H9 (cell line): ENCODE measurements at regions not wholly inside any gene's neighbourhood (a gene's known extent, or its start where the extent isn't known, plus 50 kb on each side); places are given as distances from the start of the nearest gene placed in this dataset.

Experiments
- DNase-seq: peaks from one replicate; pipeline ENCODE4 v3.0.0-alpha.2; 2017
- H2AFZ ChIP-seq: one replicate; pipeline ENCODE4 v1.6.1; 2013; ENCODE audit warnings: mild to moderate bottlenecking, low read length, control low read depth, moderate library complexity
- H2AK5ac ChIP-seq: 2 replicates; pipeline ENCODE4 v1.6.1; 2013; ENCODE audit warnings: low read length, control low read depth, mixed read lengths; ENCODE audit not compliant: insufficient read length
- H2BK120ac ChIP-seq: one replicate; pipeline ENCODE4 v1.6.1; 2013; ENCODE audit warnings: low read depth, mild to moderate bottlenecking, low read length, control low read depth, inconsistent platforms; ENCODE audit not compliant: poor library complexity, severe bottlenecking
- H2BK12ac ChIP-seq: 2 replicates; pipeline ENCODE4 v1.6.1; 2013; ENCODE audit warnings: low read length, control low read depth, mixed read lengths, low read depth; ENCODE audit not compliant: insufficient read length
- H2BK15ac ChIP-seq: 2 replicates; pipeline ENCODE4 v1.6.1; 2013; ENCODE audit warnings: low read depth, low read length, control low read depth
- H2BK20ac ChIP-seq: one replicate; pipeline ENCODE4 v1.6.1; 2013; ENCODE audit warnings: low read depth, mild to moderate bottlenecking, low read length, control low read depth, inconsistent platforms; ENCODE audit not compliant: poor library complexity, severe bottlenecking
- H2BK5ac ChIP-seq: 2 replicates; pipeline ENCODE4 v1.6.1; 2013; ENCODE audit warnings: low read length, control low read depth, mixed read lengths; ENCODE audit not compliant: insufficient read length
- H3K14ac ChIP-seq: 2 replicates; pipeline ENCODE4 v1.6.1; 2013; ENCODE audit warnings: low read length, control low read depth; ENCODE audit not compliant: insufficient read depth
- H3K18ac ChIP-seq: 2 replicates; pipeline ENCODE4 v1.6.1; 2013; ENCODE audit warnings: low read depth, mild to moderate bottlenecking, mixed read lengths, low read length, control low read depth; ENCODE audit not compliant: insufficient read length
- H3K23ac ChIP-seq: 2 replicates; pipeline ENCODE4 v1.6.1; 2013; ENCODE audit warnings: low read length, control low read depth, mixed read lengths, low read depth; ENCODE audit not compliant: insufficient read length
- H3K23me2 ChIP-seq: 2 replicates; pipeline ENCODE4 v1.6.1; 2013; ENCODE audit warnings: low read depth, mild to moderate bottlenecking, mixed read lengths, low read length, control low read depth; ENCODE audit not compliant: insufficient read length, poor library complexity, severe bottlenecking
- H3K27ac ChIP-seq: 2 replicates; pipeline ENCODE4 v1.5.1; 2013; ENCODE audit warnings: low read length, control low read depth, mixed read lengths, low read depth; ENCODE audit not compliant: insufficient read length
- H3K27me3 ChIP-seq: 2 replicates; pipeline ENCODE4 v1.6.1; 2013; ENCODE audit warnings: low read length, control low read depth, inconsistent platforms; ENCODE audit not compliant: insufficient read depth
- H3K4ac ChIP-seq: 2 replicates; pipeline ENCODE4 v1.6.1; 2013; ENCODE audit warnings: low read depth, mild to moderate bottlenecking, control low read depth, inconsistent platforms, low read length, moderate library complexity
- H3K4me1 ChIP-seq: 2 replicates; pipeline ENCODE4 v1.6.1; 2013; ENCODE audit warnings: low read length, control low read depth, inconsistent platforms; ENCODE audit not compliant: insufficient read depth
- H3K4me2 ChIP-seq: 2 replicates; pipeline ENCODE4 v1.6.1; 2013; ENCODE audit warnings: low read length, control low read depth, mixed read lengths; ENCODE audit not compliant: insufficient read length, insufficient read depth
- H3K56ac ChIP-seq: 2 replicates; pipeline ENCODE4 v1.6.1; 2013; ENCODE audit warnings: low read depth, mild to moderate bottlenecking, mixed read lengths, low read length, control low read depth; ENCODE audit not compliant: insufficient read length
- H3K79me1 ChIP-seq: 2 replicates; pipeline ENCODE4 v1.6.1; 2013; ENCODE audit warnings: low read depth, mild to moderate bottlenecking, moderate library complexity, low read length, control low read depth, inconsistent platforms; ENCODE audit not compliant: insufficient read depth, poor library complexity, severe bottlenecking
- H3K79me2 ChIP-seq: 2 replicates; pipeline ENCODE4 v1.6.1; 2013; ENCODE audit warnings: low read length, control low read depth, inconsistent platforms; ENCODE audit not compliant: insufficient read depth
- H3K9ac ChIP-seq: 2 replicates; pipeline ENCODE4 v1.6.1; 2013; ENCODE audit warnings: low read length, control low read depth, mixed read lengths; ENCODE audit not compliant: insufficient read length; ENCODE audit errors: extremely low read depth
- H3K9me3 ChIP-seq: one replicate; pipeline ENCODE4 v1.6.1; 2013; ENCODE audit warnings: low read depth, low read length, inconsistent platforms; ENCODE audit not compliant: control insufficient read depth
- H3T11ph ChIP-seq: one replicate; pipeline ENCODE4 v1.6.1; 2013; ENCODE audit warnings: mild to moderate bottlenecking, low read length, control low read depth, inconsistent platforms
- H4K20me1 ChIP-seq: one replicate; pipeline ENCODE4 v1.6.1; 2013; ENCODE audit not compliant: control insufficient read depth, insufficient read length, insufficient read depth
- H4K5ac ChIP-seq: 2 replicates; pipeline ENCODE4 v1.6.1; 2013; ENCODE audit warnings: low read depth, mild to moderate bottlenecking, mixed read lengths, low read length, control low read depth; ENCODE audit not compliant: insufficient read length
- H4K8ac ChIP-seq: replicated peaks from 2 replicates; pipeline ENCODE4 v1.6.1; 2013; ENCODE audit warnings: low read length, control low read depth, mixed read lengths, low read depth; ENCODE audit not compliant: insufficient read length
- H4K91ac ChIP-seq: 2 replicates; pipeline ENCODE4 v1.6.1; 2013; ENCODE audit warnings: low read depth, mild to moderate bottlenecking, moderate library complexity, mixed read lengths, low read length, control low read depth; ENCODE audit not compliant: insufficient read length
- H3K27ac Mint-ChIP-seq, 3 experiments: 2 replicates in 2 of 3; 3 replicates in 1 of 3; pipeline ENCODE4 v1.8.0; 2020 to 2021; ENCODE audit warnings: mixed read lengths in 3 of 3, mild to moderate bottlenecking in 1 of 3, moderate library complexity in 1 of 3
- H3K27me3 Mint-ChIP-seq: 2 replicates; pipeline ENCODE4 v1.8.0; 2021; ENCODE audit warnings: low read depth, mild to moderate bottlenecking, moderate library complexity, mixed read lengths
- H3K36me3 Mint-ChIP-seq, 3 experiments: 2 replicates in 2 of 3; 3 replicates in 1 of 3; pipeline ENCODE4 v1.8.0; 2020 to 2021; ENCODE audit warnings: low read depth in 3 of 3, mixed read lengths in 3 of 3; ENCODE audit not compliant: insufficient read depth in 1 of 3
- H3K4me1 Mint-ChIP-seq, 2 experiments: 2 replicates each; pipeline ENCODE4 v1.8.0; 2020; ENCODE audit warnings: mixed read lengths in 2 of 2
- H3K4me3 Mint-ChIP-seq, 2 experiments: 2 replicates in 1 of 2; 3 replicates in 1 of 2; pipeline ENCODE4 v1.8.0; 2020 to 2021; ENCODE audit warnings: mild to moderate bottlenecking in 2 of 2, mixed read lengths in 2 of 2, moderate library complexity in 1 of 2
- H3K9me3 Mint-ChIP-seq, 2 experiments: 2 replicates in 1 of 2; 3 replicates in 1 of 2; pipeline ENCODE4 v1.8.0; 2020; ENCODE audit warnings: mild to moderate bottlenecking in 2 of 2, mixed read lengths in 2 of 2, moderate library complexity in 1 of 2
- WGBS: extraction: QIAGEN DNeasy Blood & Tissue Kit; methylation state at CpG from one replicate; pipeline ENCODE4 v1.1.7; 2013; ENCODE audit warnings: missing lambda C conversion rate, low lambda C conversion rate, mixed read lengths; ENCODE audit not compliant: insufficient read length; ENCODE audit errors: extremely low coverage; 5-methylcytosine and 5-hydroxymethylcytosine counted together
- TF ChIP-seq, protein P1 (sequence below): fragments of 200-600 bp; sonication (generic); conservative IDR thresholded peaks from 3 replicates; pipeline ENCODE4 v1.8.0; 2021; ENCODE audit warnings: antibody characterized with exemption, mild to moderate bottlenecking

GRCh38 chr7:52077571-52077970, 761.0 kb upstream of the COBL start:
- Histone ChIP-seq H3K4ac (no peak overlapping the region), H3K79me2 (no peaks in the 10 kb centered on the region), H3T11ph (no peak overlapping the region), H3K9ac (no peak overlapping the region), H4K8ac (no peak overlapping the region), H3K23me2 (no peaks in the 10 kb centered on the region), H3K56ac (no peak overlapping the region), H3K4me1 (no peaks in the 10 kb centered on the region), H2BK12ac (no peak overlapping the region), H4K91ac (no peak overlapping the region), H3K4me2 (no peak overlapping the region), H2AFZ (no peak overlapping the region), H3K27me3 (no peaks in the 10 kb centered on the region), H2BK120ac (no peak overlapping the region), H2BK15ac (no peak overlapping the region), H3K79me1 (no peaks in the 10 kb centered on the region), H2BK5ac (no peak overlapping the region), H3K23ac (no peak overlapping the region), H2BK20ac (no peak overlapping the region), H2AK5ac (no peak overlapping the region), H3K18ac (no peak overlapping the region), H3K27ac (no peak overlapping the region), H3K14ac (no peak overlapping the region), H3K9me3 (no peaks in the 10 kb centered on the region), H4K20me1 (no peaks in the 10 kb centered on the region), H4K5ac (no peak overlapping the region)
- Mint-ChIP-seq H3K27me3 (no peaks in the 10 kb centered on the region; the same call in 1 of the 2 replicates), H3K4me1 (peaks cover 12 to 17% of the 10 kb centered on the region in 2 experiments), H3K4me3 (no peak overlapping the region), H3K36me3 (peaks cover 0 to 2% (median 0%) of the 10 kb centered on the region in 3 experiments; a peak in 1 of 7 replicates), H3K27ac (no peak overlapping the region), H3K9me3 (peaks cover 0 to 6% of the 10 kb centered on the region in 2 experiments; a peak in 2 of 5 replicates)
- no peak for DNase-seq
- TF ChIP-seq, protein P1, sequence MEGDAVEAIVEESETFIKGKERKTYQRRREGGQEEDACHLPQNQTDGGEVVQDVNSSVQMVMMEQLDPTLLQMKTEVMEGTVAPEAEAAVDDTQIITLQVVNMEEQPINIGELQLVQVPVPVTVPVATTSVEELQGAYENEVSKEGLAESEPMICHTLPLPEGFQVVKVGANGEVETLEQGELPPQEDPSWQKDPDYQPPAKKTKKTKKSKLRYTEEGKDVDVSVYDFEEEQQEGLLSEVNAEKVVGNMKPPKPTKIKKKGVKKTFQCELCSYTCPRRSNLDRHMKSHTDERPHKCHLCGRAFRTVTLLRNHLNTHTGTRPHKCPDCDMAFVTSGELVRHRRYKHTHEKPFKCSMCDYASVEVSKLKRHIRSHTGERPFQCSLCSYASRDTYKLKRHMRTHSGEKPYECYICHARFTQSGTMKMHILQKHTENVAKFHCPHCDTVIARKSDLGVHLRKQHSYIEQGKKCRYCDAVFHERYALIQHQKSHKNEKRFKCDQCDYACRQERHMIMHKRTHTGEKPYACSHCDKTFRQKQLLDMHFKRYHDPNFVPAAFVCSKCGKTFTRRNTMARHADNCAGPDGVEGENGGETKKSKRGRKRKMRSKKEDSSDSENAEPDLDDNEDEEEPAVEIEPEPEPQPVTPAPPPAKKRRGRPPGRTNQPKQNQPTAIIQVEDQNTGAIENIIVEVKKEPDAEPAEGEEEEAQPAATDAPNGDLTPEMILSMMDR, result no peak
- WGBS, result no CpG with 5 or more reads among the region's 2 CpGs
